Panc1 (cell line): ENCODE measurements at regions not wholly inside any gene's neighbourhood (a gene's known extent, or its start where the extent isn't known, plus 50 kb on each side); places are given as distances from the start of the nearest gene placed in this dataset.

Experiments used
- ATAC-seq: fragments of 200-7000 bp; cut with Tn5 transposase; 2 replicates; pipeline ENCODE4 v1.9.1; 2020; ENCODE audit warnings: mild to moderate bottlenecking, moderate library complexity
- BruUV-seq: library from RNA; stranded (reverse); fragments of 400-500 nt; replicated peaks from 2 replicates; lab custom pipeline; 2021; lab: Mats Ljungman, UMichigan
- CTCF ChIA-PET: fragments of 300-600 bp; sonication (Branson Sonifier 250); formaldehyde crosslinking; loops from one replicate; lab custom pipeline; 2022; ENCODE audit warnings: antibody characterized with exemption; lab: Charles Lee
- POLR2A ChIA-PET: fragments of 300-600 bp; sonication (Branson Sonifier 250); formaldehyde crosslinking; loops from one replicate; lab custom pipeline; 2022; ENCODE audit warnings: antibody characterized with exemption; lab: Charles Lee
- DNase-seq: peaks from one replicate; pipeline ENCODE4 v3.0.0-alpha.2; 2010; ENCODE audit warnings: low read depth, low spot score
- H3K27ac ChIP-seq: 2 replicates; pipeline ENCODE4 v1.5.1; 2011; ENCODE audit warnings: mild to moderate bottlenecking, low read length, inconsistent platforms
- H3K27me3 ChIP-seq: fragments of 200-500 bp; sonication (Bioruptor generic); 2 replicates; pipeline ENCODE4 v1.6.0; 2014; ENCODE audit warnings: low read length, inconsistent platforms; ENCODE audit not compliant: control insufficient read depth, insufficient read depth
- H3K36me3 ChIP-seq: fragments of 200-500 bp; sonication (Bioruptor generic); 2 replicates; pipeline ENCODE4 v1.5.1; 2014; ENCODE audit warnings: inconsistent platforms, mild to moderate bottlenecking, low read length, moderate library complexity; ENCODE audit not compliant: control insufficient read depth, insufficient read depth
- H3K4me1 ChIP-seq: 2 replicates; pipeline ENCODE4 v1.5.1; 2011; ENCODE audit warnings: inconsistent platforms, mild to moderate bottlenecking, low read length, moderate library complexity; ENCODE audit not compliant: control insufficient read depth, insufficient read depth
- H3K4me3 ChIP-seq, 2 experiments: 2 replicates each; pipeline ENCODE4 v1.5.1; 2011 to 2012; ENCODE audit warnings: low read depth in 2 of 2, low read length in 2 of 2, mild to moderate bottlenecking in 2 of 2, inconsistent platforms in 1 of 2, moderate library complexity in 1 of 2
- H3K9me3 ChIP-seq: fragments of 200-500 bp; sonication (Bioruptor generic); 2 replicates; pipeline ENCODE4 v1.5.1; 2014; ENCODE audit warnings: low read depth, mild to moderate bottlenecking, inconsistent platforms, low read length, moderate library complexity; ENCODE audit not compliant: control insufficient read depth, insufficient read depth
- POLR2AphosphoS5 ChIP-seq: IDR thresholded peaks from 2 replicates; pipeline ENCODE4 v1.6.1; 2012; ENCODE audit warnings: mild to moderate bottlenecking, low read depth, low read length, moderate library complexity
- SIN3A ChIP-seq: IDR thresholded peaks from 2 replicates; pipeline ENCODE4 v1.6.1; 2012; ENCODE audit warnings: low read depth, mild to moderate bottlenecking, low read length, moderate library complexity, borderline replicate concordance; ENCODE audit not compliant: insufficient read depth
- TCF7L2 ChIP-seq: IDR thresholded peaks from 2 replicates; pipeline ENCODE4 v1.6.1; 2011; ENCODE audit warnings: mild to moderate bottlenecking, low read depth, low read length, inconsistent platforms
- in situ Hi-C: cut with HindIII; loops from 2 replicates; pipeline ENCODE4 v1.10.0; 2016; ENCODE audit warnings: low sequenced_read_pairs, low pct_unique_long_range_greater_than_20kb
- intact Hi-C: fragments of 100-400 bp; cut with micrococcal nuclease; formaldehyde crosslinking; loops from one replicate; pipeline ENCODE4 v1.10.0; 2022; ENCODE audit not compliant: unreplicated experiment
- TF ChIP-seq, protein P1 (sequence below), 2 experiments: IDR thresholded peaks; 2 replicates each; pipeline ENCODE4 v1.6.1; 2011 to 2012; ENCODE audit warnings: low read depth in 2 of 2, control low read depth in 1 of 2, low read length in 1 of 2, mild to moderate bottlenecking in 1 of 2, moderate library complexity in 1 of 2; ENCODE audit not compliant: insufficient read depth in 1 of 2
- TF ChIP-seq, protein P2 (sequence below): fragments of 450-650 bp; IDR thresholded peaks from 2 replicates; pipeline ENCODE4 v1.5.1; 2017; ENCODE audit warnings: mild to moderate bottlenecking

DNA sequence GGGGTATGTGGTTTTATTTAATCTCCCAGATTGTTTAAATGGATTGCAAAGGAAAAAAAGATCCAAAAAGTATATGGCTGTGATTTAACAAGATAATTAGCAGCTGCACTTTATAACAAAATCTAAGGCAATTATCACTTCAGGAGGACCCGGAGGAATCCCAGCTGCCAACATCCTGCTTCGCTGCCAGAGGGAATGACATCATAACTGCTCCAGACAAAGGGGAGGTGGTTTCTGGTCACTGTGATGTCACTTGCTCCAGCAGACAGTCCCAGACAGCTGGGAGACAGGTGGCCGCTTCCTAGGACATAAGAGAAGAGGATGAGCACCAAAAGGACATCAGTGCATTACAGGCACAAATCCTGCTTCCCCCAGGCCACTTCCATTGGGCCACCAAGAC, 371.0 kb downstream of the BCOR start:
- H3K36me3 ChIP-seq, result no peaks in the 10 kb centered on the region
- H3K4me3 ChIP-seq, result no peak overlapping the region
- intact Hi-C loops, result no loop called here
- no peaks in the 10 kb centered on the region for H3K9me3 ChIP-seq
- CTCF ChIA-PET, result interaction anchor here (0.8 kb wide), 1 partner anchor 87 kb away, joined by 3 read pairs; no protein-coding TSS in a partner anchor
- no peak for DNase-seq
- H3K27me3 ChIP-seq, result no peaks in the 10 kb centered on the region
- no peak overlapping the region for H3K27ac ChIP-seq
- in situ Hi-C loops, result no loop called here
- peaks cover 3% of the 10 kb centered on the region for H3K4me1 ChIP-seq
- no peak for ATAC-seq
- POLR2A ChIA-PET, result no interaction called here
- TF ChIP-seq POLR2AphosphoS5 (no peak), SIN3A (no peak), TCF7L2 (no peak)
- TF ChIP-seq, protein P1, sequence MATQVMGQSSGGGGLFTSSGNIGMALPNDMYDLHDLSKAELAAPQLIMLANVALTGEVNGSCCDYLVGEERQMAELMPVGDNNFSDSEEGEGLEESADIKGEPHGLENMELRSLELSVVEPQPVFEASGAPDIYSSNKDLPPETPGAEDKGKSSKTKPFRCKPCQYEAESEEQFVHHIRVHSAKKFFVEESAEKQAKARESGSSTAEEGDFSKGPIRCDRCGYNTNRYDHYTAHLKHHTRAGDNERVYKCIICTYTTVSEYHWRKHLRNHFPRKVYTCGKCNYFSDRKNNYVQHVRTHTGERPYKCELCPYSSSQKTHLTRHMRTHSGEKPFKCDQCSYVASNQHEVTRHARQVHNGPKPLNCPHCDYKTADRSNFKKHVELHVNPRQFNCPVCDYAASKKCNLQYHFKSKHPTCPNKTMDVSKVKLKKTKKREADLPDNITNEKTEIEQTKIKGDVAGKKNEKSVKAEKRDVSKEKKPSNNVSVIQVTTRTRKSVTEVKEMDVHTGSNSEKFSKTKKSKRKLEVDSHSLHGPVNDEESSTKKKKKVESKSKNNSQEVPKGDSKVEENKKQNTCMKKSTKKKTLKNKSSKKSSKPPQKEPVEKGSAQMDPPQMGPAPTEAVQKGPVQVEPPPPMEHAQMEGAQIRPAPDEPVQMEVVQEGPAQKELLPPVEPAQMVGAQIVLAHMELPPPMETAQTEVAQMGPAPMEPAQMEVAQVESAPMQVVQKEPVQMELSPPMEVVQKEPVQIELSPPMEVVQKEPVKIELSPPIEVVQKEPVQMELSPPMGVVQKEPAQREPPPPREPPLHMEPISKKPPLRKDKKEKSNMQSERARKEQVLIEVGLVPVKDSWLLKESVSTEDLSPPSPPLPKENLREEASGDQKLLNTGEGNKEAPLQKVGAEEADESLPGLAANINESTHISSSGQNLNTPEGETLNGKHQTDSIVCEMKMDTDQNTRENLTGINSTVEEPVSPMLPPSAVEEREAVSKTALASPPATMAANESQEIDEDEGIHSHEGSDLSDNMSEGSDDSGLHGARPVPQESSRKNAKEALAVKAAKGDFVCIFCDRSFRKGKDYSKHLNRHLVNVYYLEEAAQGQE (IDR thresholded peaks at IDR 0.05; ENCODE audit: insufficient read depth in 1 of 2, low read depth in 2 of 2, low read length in 1 of 2), result no peak
- TF ChIP-seq, protein P2, sequence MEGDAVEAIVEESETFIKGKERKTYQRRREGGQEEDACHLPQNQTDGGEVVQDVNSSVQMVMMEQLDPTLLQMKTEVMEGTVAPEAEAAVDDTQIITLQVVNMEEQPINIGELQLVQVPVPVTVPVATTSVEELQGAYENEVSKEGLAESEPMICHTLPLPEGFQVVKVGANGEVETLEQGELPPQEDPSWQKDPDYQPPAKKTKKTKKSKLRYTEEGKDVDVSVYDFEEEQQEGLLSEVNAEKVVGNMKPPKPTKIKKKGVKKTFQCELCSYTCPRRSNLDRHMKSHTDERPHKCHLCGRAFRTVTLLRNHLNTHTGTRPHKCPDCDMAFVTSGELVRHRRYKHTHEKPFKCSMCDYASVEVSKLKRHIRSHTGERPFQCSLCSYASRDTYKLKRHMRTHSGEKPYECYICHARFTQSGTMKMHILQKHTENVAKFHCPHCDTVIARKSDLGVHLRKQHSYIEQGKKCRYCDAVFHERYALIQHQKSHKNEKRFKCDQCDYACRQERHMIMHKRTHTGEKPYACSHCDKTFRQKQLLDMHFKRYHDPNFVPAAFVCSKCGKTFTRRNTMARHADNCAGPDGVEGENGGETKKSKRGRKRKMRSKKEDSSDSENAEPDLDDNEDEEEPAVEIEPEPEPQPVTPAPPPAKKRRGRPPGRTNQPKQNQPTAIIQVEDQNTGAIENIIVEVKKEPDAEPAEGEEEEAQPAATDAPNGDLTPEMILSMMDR, result no peak
- BruUV-seq, result no TSS peak

DNA sequence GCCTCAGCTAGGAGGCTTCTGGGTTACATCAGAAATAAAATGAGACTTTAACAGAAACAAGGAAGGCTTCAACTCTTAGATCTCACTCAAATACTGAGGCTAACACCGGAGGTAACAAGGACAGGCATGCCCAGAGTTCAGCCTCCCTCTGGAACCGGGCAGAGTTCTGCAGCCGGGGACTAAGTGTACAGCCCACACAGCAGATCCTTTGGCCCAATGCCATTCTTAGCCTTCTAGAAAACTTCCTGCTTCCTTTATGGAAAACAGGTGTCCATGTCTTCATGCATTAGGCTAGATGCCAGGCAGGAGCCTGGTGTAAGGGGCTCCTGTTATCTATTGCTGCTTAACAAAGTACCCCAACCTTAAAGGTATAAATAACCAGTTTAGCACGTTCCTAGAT, 369.7 kb downstream of the BCOR start:
- in situ Hi-C loops, result no loop called here
- ChIA-PET POLR2A (no interaction called here), CTCF (no interaction called here)
- H3K4me1 ChIP-seq, result peaks cover 3% of the 10 kb centered on the region
- no peak overlapping the region for H3K27ac ChIP-seq
- no peaks in the 10 kb centered on the region for H3K27me3 ChIP-seq
- H3K9me3 ChIP-seq, result no peaks in the 10 kb centered on the region
- H3K36me3 ChIP-seq, result no peaks in the 10 kb centered on the region
- no peak overlapping the region for H3K4me3 ChIP-seq
- BruUV-seq, result no TSS peak
- no peak for DNase-seq
- TF ChIP-seq, protein P1 (IDR thresholded peaks at IDR 0.05; ENCODE audit: insufficient read depth in 1 of 2, low read depth in 2 of 2, low read length in 1 of 2), result no peak
- TF ChIP-seq, protein P2, result no peak
- TF ChIP-seq SIN3A, result no peak
- no peak for TF ChIP-seq POLR2AphosphoS5
- no peak for TF ChIP-seq TCF7L2
- ATAC-seq, result no peak
- intact Hi-C loops, result no loop called here
